OCI-LY1 (cell line): ENCODE measurements at regions not wholly inside any gene's neighbourhood (a gene's known extent, or its start where the extent isn't known, plus 50 kb on each side); places are given as distances from the start of the nearest gene placed in this dataset.

ENCODE experiments used
- EZH2 ChIP-seq: fragments of 200-600 bp; sonication (generic), shearing (Covaris generic); IDR thresholded peaks from 2 replicates; pipeline ENCODE4 v1.8.0; 2017; ENCODE audit warnings: borderline replicate concordance, mixed run types, mild to moderate bottlenecking, antibody characterized with exemption, low read length, moderate library complexity, mixed read lengths
- TF ChIP-seq, protein P1 (sequence below): fragments of 200-600 bp; sonication (generic), shearing (Covaris generic); IDR thresholded peaks from 2 replicates; pipeline ENCODE4 v1.5.1; 2017; ENCODE audit warnings: mild to moderate bottlenecking, antibody characterized with exemption, low read length, moderate library complexity, mixed read lengths

DNA sequence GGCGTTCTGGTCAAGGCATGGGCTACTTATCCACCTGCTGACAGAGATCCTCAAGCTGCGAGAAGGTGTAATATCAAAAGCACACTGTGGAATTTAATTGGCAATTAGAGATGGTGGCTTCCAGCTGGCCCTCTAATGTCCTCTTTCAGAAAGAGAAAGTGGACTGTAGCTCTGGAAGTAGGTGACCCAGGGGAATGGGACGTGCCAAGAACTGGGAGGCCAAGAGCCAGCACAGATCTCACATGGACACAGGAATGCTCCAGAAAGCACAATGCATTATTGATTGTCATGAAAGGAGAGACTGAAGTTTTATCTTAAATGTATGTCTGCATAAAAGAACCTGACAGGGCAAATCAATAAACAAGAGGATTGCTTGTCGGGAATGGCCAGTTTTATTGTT is 198.6 kb upstream of the CDH4 start:
- TF ChIP-seq, protein P1, sequence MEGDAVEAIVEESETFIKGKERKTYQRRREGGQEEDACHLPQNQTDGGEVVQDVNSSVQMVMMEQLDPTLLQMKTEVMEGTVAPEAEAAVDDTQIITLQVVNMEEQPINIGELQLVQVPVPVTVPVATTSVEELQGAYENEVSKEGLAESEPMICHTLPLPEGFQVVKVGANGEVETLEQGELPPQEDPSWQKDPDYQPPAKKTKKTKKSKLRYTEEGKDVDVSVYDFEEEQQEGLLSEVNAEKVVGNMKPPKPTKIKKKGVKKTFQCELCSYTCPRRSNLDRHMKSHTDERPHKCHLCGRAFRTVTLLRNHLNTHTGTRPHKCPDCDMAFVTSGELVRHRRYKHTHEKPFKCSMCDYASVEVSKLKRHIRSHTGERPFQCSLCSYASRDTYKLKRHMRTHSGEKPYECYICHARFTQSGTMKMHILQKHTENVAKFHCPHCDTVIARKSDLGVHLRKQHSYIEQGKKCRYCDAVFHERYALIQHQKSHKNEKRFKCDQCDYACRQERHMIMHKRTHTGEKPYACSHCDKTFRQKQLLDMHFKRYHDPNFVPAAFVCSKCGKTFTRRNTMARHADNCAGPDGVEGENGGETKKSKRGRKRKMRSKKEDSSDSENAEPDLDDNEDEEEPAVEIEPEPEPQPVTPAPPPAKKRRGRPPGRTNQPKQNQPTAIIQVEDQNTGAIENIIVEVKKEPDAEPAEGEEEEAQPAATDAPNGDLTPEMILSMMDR, result no peak
- TF ChIP-seq EZH2, result no peak
